ENCODE measurements at regions not wholly inside any gene's neighbourhood (a gene's known extent, or its start where the extent isn't known, plus 50 kb on each side); places are given as distances from the start of the nearest gene placed in this dataset.

DNA sequence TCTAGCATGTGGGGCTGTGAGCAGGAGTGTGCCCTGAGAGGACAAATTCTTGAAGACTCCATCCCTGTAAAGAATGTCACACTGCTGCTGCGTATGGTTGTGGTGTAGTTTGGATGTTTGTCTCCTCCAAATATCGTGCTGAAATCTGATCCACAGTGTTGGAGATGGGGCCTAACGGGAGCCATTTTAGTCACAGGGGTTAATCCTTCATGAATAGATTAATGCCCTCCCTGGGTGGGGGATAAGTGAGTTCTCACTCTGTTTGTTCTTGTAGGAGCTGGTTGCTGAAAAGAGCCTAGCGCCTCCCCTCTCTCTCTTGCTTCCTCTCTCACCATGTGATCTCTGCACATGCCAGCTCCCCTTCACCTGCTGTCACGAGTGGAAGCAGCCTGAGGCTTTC, 94.5 kb upstream of the VASH1 start:
- Histone ChIP-seq H3F3A (ENCODE audit: control insufficient read depth, insufficient read depth) (no peaks in the 10 kb centered on the region), H3K27ac (ENCODE audit: low read depth, low read length) (no peak overlapping the region), H3K9me2 (replicated peaks; ENCODE audit: control insufficient read depth, low read length) (no peaks in the 10 kb centered on the region), H3K79me2 (ENCODE audit: control insufficient read depth, low read length) (no peaks in the 10 kb centered on the region), H3K4me3 (ENCODE audit: low read length) (no peak overlapping the region), H3K4me2 (ENCODE audit: low read length) (no peak overlapping the region), H3K36me3 (ENCODE audit: control insufficient read depth, low read length) (no peaks in the 10 kb centered on the region), H3K4me1 (ENCODE audit: control insufficient read depth, low read length) (no peaks in the 10 kb centered on the region), H3K9me3 (ENCODE audit: control insufficient read depth, insufficient read depth, low read length) (no peaks in the 10 kb centered on the region), H3K27me3 (ENCODE audit: control insufficient read depth, low read length) (peaks cover 9% of the 10 kb centered on the region), H4K20me1 (ENCODE audit: control insufficient read depth, insufficient read depth, low read depth, low read length) (no peaks in the 10 kb centered on the region)
- TF ChIP-seq, protein P1, sequence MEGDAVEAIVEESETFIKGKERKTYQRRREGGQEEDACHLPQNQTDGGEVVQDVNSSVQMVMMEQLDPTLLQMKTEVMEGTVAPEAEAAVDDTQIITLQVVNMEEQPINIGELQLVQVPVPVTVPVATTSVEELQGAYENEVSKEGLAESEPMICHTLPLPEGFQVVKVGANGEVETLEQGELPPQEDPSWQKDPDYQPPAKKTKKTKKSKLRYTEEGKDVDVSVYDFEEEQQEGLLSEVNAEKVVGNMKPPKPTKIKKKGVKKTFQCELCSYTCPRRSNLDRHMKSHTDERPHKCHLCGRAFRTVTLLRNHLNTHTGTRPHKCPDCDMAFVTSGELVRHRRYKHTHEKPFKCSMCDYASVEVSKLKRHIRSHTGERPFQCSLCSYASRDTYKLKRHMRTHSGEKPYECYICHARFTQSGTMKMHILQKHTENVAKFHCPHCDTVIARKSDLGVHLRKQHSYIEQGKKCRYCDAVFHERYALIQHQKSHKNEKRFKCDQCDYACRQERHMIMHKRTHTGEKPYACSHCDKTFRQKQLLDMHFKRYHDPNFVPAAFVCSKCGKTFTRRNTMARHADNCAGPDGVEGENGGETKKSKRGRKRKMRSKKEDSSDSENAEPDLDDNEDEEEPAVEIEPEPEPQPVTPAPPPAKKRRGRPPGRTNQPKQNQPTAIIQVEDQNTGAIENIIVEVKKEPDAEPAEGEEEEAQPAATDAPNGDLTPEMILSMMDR (IDR thresholded peaks at IDR 0.05; ENCODE audit: low read depth, low read length, poor library complexity, severe bottlenecking): no peak
- no peak for TF ChIP-seq EZH2phosphoT487 (IDR thresholded peaks at IDR 0.05; ENCODE audit: borderline replicate concordance, low read length)

DNA sequence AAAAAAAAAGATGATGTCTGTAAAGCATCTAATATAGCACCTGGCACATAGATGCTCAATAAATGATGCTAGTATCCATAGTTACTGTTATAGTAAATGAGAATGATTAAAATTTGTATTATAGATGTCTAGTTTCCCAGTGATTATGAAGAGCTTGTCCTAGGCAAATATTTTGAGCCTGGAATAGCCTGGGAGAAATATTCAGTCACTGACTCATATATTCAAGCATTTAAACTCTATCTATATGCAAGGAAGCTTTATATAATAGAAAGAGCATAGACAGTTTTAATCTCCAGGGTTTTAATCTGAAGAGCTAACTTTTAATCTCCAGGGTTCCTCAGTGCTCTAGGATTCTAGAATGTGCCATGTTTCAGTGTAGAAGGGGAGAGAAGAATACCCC, 91.5 kb upstream of the VASH1 start:
- no peaks in the 10 kb centered on the region for H3K4me1 ChIP-seq (ENCODE audit: control insufficient read depth, low read length)
- H4K20me1 ChIP-seq (ENCODE audit: control insufficient read depth, insufficient read depth, low read depth, low read length): no peaks in the 10 kb centered on the region
- no peak overlapping the region for H3K27ac ChIP-seq (ENCODE audit: low read depth, low read length)
- H3K9me3 ChIP-seq (ENCODE audit: control insufficient read depth, insufficient read depth, low read length): no peaks in the 10 kb centered on the region
- H3K4me2 ChIP-seq (ENCODE audit: low read length): no peak overlapping the region
- H3K9me2 ChIP-seq (replicated peaks; ENCODE audit: control insufficient read depth, low read length): no peaks in the 10 kb centered on the region
- H3F3A ChIP-seq (ENCODE audit: control insufficient read depth, insufficient read depth): no peaks in the 10 kb centered on the region
- no peaks in the 10 kb centered on the region for H3K79me2 ChIP-seq (ENCODE audit: control insufficient read depth, low read length)
- H3K36me3 ChIP-seq (ENCODE audit: control insufficient read depth, low read length): no peaks in the 10 kb centered on the region
- TF ChIP-seq, protein P1 (IDR thresholded peaks at IDR 0.05; ENCODE audit: low read depth, low read length, poor library complexity, severe bottlenecking): no peak
- no peak for TF ChIP-seq EZH2phosphoT487 (IDR thresholded peaks at IDR 0.05; ENCODE audit: borderline replicate concordance, low read length)
- no peak overlapping the region for H3K4me3 ChIP-seq (ENCODE audit: low read length)
- H3K27me3 ChIP-seq (ENCODE audit: control insufficient read depth, low read length): peaks cover 16% of the 10 kb centered on the region

DNA sequence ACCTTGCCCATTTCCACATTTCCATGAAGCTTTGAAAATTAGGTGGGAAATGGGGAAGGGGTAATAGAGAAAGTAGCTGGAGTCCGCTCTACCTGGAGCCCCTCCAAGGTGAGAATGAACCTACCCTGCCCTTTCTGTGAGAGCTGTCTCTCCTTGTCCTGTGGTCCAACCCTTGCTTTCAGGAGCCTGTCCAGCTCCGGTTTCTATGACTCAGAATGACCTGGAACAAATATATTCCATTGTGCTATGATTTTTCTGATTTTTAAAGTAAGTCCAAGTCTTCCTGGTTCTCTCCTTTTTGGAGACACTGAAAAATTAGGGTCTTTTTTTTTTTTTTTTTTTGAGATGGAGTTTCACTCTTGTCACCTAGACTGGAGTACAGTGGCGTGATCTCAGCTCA, 89.1 kb upstream of the VASH1 start:
- Histone ChIP-seq H3K36me3 (ENCODE audit: control insufficient read depth, low read length) (no peaks in the 10 kb centered on the region), H3K9me2 (replicated peaks; ENCODE audit: control insufficient read depth, low read length) (no peaks in the 10 kb centered on the region), H3K4me1 (ENCODE audit: control insufficient read depth, low read length) (no peaks in the 10 kb centered on the region), H3K4me2 (ENCODE audit: low read length) (no peak overlapping the region), H3F3A (ENCODE audit: control insufficient read depth, insufficient read depth) (no peaks in the 10 kb centered on the region), H3K79me2 (ENCODE audit: control insufficient read depth, low read length) (no peaks in the 10 kb centered on the region), H4K20me1 (ENCODE audit: control insufficient read depth, insufficient read depth, low read depth, low read length) (no peaks in the 10 kb centered on the region), H3K27me3 (ENCODE audit: control insufficient read depth, low read length) (peaks cover 16% of the 10 kb centered on the region), H3K9me3 (ENCODE audit: control insufficient read depth, insufficient read depth, low read length) (no peaks in the 10 kb centered on the region), H3K4me3 (ENCODE audit: low read length) (no peak overlapping the region), H3K27ac (ENCODE audit: low read depth, low read length) (no peak overlapping the region)
- TF ChIP-seq, protein P1 (IDR thresholded peaks at IDR 0.05; ENCODE audit: low read depth, low read length, poor library complexity, severe bottlenecking): no peak
- no peak for TF ChIP-seq EZH2phosphoT487 (IDR thresholded peaks at IDR 0.05; ENCODE audit: borderline replicate concordance, low read length)

DNA sequence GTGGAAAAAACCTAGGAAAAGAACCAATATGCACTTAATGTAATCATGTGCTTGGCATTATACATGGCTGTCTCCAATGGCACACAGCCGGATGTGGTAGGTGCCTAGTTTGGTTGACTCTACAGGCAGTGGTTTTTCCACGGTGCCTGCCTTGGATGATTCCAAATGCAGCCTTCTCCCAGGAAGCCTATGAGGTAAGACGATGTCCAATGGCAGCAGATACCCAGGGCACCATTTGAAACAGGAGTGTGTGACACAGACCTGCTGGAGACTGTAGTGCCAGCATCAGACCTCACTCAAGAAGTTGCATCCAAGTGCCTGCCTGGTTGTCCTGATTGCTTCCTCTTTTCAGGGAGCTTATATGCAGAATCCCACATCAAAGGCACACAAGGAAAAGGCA, 88.0 kb upstream of the VASH1 start:
- peaks cover 16% of the 10 kb centered on the region for H3K27me3 ChIP-seq (ENCODE audit: control insufficient read depth, low read length)

More for the DNA sequence above, 88.0 kb upstream of the VASH1 start:
- H3K9me2 ChIP-seq (replicated peaks; ENCODE audit: control insufficient read depth, low read length): no peaks in the 10 kb centered on the region
- H3K4me3 ChIP-seq (ENCODE audit: low read length): no peak overlapping the region
- no peak overlapping the region for H3K27ac ChIP-seq (ENCODE audit: low read depth, low read length)
- H3K79me2 ChIP-seq (ENCODE audit: control insufficient read depth, low read length): no peaks in the 10 kb centered on the region
- H3F3A ChIP-seq (ENCODE audit: control insufficient read depth, insufficient read depth): no peaks in the 10 kb centered on the region
- no peaks in the 10 kb centered on the region for H4K20me1 ChIP-seq (ENCODE audit: control insufficient read depth, insufficient read depth, low read depth, low read length)
- no peak for TF ChIP-seq EZH2phosphoT487 (IDR thresholded peaks at IDR 0.05; ENCODE audit: borderline replicate concordance, low read length)
- TF ChIP-seq, protein P1 (IDR thresholded peaks at IDR 0.05; ENCODE audit: low read depth, low read length, poor library complexity, severe bottlenecking): no peak
- H3K4me2 ChIP-seq (ENCODE audit: low read length): no peak overlapping the region
- H3K36me3 ChIP-seq (ENCODE audit: control insufficient read depth, low read length): no peaks in the 10 kb centered on the region
- H3K4me1 ChIP-seq (ENCODE audit: control insufficient read depth, low read length): no peaks in the 10 kb centered on the region
- H3K9me3 ChIP-seq (ENCODE audit: control insufficient read depth, insufficient read depth, low read length): no peaks in the 10 kb centered on the region
